OCI-LY7 (cell line): ENCODE measurements at regions not wholly inside any gene's neighbourhood (a gene's known extent, or its start where the extent isn't known, plus 50 kb on each side); places are given as distances from the start of the nearest gene placed in this dataset.

Source experiments
- EZH2phosphoT487 ChIP-seq: fragments of 200-600 bp; sonication (generic); IDR thresholded peaks from 2 replicates; pipeline ENCODE4 v1.6.1; 2018; ENCODE audit warnings: low read depth, borderline replicate concordance, mild to moderate bottlenecking, mixed run types, antibody characterized with exemption, low read length, moderate library complexity, mixed read lengths
- TF ChIP-seq, protein P1 (sequence below): fragments of 200-600 bp; sonication (generic); conservative IDR thresholded peaks from 2 replicates; pipeline ENCODE4 v1.5.1; 2014; ENCODE audit warnings: mild to moderate bottlenecking, antibody characterized with exemption, low read length, moderate library complexity, mixed read lengths

DNA sequence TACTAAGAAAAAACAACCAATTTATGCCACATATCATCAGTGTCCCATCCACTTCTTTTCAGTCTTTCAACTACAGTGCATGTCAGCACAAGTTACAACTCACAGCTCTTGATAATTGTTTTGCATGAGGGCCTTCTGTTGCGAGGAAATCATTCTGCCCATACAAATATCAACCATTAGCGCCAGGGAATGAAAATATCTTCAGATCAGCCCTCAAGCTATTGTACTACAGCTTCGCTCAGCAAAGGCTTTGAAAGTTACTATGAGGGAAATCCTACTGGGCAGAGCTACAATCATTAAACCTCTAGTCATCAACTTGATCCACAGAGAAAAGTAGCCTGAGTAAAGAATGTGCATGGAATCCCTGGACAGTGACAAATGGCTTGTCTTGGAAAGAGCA is 1023.6 kb upstream of the HS3ST1 start:
- TF ChIP-seq, protein P1, sequence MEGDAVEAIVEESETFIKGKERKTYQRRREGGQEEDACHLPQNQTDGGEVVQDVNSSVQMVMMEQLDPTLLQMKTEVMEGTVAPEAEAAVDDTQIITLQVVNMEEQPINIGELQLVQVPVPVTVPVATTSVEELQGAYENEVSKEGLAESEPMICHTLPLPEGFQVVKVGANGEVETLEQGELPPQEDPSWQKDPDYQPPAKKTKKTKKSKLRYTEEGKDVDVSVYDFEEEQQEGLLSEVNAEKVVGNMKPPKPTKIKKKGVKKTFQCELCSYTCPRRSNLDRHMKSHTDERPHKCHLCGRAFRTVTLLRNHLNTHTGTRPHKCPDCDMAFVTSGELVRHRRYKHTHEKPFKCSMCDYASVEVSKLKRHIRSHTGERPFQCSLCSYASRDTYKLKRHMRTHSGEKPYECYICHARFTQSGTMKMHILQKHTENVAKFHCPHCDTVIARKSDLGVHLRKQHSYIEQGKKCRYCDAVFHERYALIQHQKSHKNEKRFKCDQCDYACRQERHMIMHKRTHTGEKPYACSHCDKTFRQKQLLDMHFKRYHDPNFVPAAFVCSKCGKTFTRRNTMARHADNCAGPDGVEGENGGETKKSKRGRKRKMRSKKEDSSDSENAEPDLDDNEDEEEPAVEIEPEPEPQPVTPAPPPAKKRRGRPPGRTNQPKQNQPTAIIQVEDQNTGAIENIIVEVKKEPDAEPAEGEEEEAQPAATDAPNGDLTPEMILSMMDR = no peak
- no peak for TF ChIP-seq EZH2phosphoT487
